ENCODE measurements at regions not wholly inside any gene's neighbourhood (a gene's known extent, or its start where the extent isn't known, plus 50 kb on each side); places are given as distances from the start of the nearest gene placed in this dataset.

GRCh38 chr9:29714860-29715259 is 2141.6 kb upstream of the C9orf72 start:
- TF ChIP-seq POLR2A (IDR thresholded peaks at IDR 0.05) (no peak), CTCF (IDR thresholded peaks at IDR 0.05) (no peak)

Measured in thyroid gland (tissue), 4 donors.